HG03280 (cell line): ENCODE measurements at regions not wholly inside any gene's neighbourhood (a gene's known extent, or its start where the extent isn't known, plus 50 kb on each side); places are given as distances from the start of the nearest gene placed in this dataset.
"Not testable (repeated sequence)": the region's sequence is repeated elsewhere in the genome, so short reads cannot be mapped to it uniquely, and the experiment has no call there.

Experiments used
- ATAC-seq: cut with Tn5 transposase; IDR thresholded peaks from one replicate; pipeline ENCODE4 v1.9.1; 2021; ENCODE audit warnings: mild to moderate bottlenecking, moderate library complexity; ENCODE audit not compliant: unreplicated experiment

- no peak for ATAC-seq
Observed at GRCh38 chr5:92145852-92146251, 762.7 kb upstream of the ARRDC3 start.

GRCh38 chr5:92144824-92145223 lies 761.7 kb upstream of the ARRDC3 start:
- no peak for ATAC-seq

GRCh38 chr5:92132294-92132908 lies 749.3 kb upstream of the ARRDC3 start:
- not testable (repeated sequence) for ATAC-seq

GRCh38 chr5:92126182-92126581 lies 743.1 kb upstream of the ARRDC3 start:
- no peak for ATAC-seq

- ATAC-seq, result no peak
Observed at GRCh38 chr5:92119110-92119509, 736.0 kb upstream of the ARRDC3 start.

- no peak for ATAC-seq
Observed at GRCh38 chr5:92106808-92107207, 723.7 kb upstream of the ARRDC3 start.

- ATAC-seq, result no peak
Observed at GRCh38 chr5:92104126-92104525, 721.0 kb upstream of the ARRDC3 start.

GRCh38 chr5:92102313-92102712 lies 719.2 kb upstream of the ARRDC3 start:
- ATAC-seq, result no peak

- no peak for ATAC-seq
Observed at GRCh38 chr5:92092239-92092638, 709.1 kb upstream of the ARRDC3 start.

GRCh38 chr5:92086059-92086811 lies 703.1 kb upstream of the ARRDC3 start:
- ATAC-seq, result no peak

GRCh38 chr5:92081958-92082712 lies 699.0 kb upstream of the ARRDC3 start:
- no peak for ATAC-seq

- no peak for ATAC-seq
Observed at GRCh38 chr5:92070786-92071185, 687.7 kb upstream of the ARRDC3 start.

GRCh38 chr5:92064993-92065392 lies 681.9 kb upstream of the ARRDC3 start:
- ATAC-seq, result no peak

GRCh38 chr5:92051741-92052140 lies 668.6 kb upstream of the ARRDC3 start:
- no peak for ATAC-seq

GRCh38 chr5:92050970-92051369 lies 667.9 kb upstream of the ARRDC3 start:
- no peak for ATAC-seq

- ATAC-seq, result no peak
Observed at GRCh38 chr5:92041911-92042660, 659.0 kb upstream of the ARRDC3 start.

- no peak for ATAC-seq
Observed at GRCh38 chr5:92041206-92041605, 658.1 kb upstream of the ARRDC3 start.

GRCh38 chr5:92029792-92030191 lies 646.7 kb upstream of the ARRDC3 start:
- ATAC-seq, result not testable (repeated sequence)

GRCh38 chr5:92023555-92023954 lies 640.4 kb upstream of the ARRDC3 start:
- no peak for ATAC-seq

GRCh38 chr5:92023141-92023471 lies 640.0 kb upstream of the ARRDC3 start:
- ATAC-seq, result no peak

- ATAC-seq, result no peak
Observed at GRCh38 chr5:92022415-92023140, 639.5 kb upstream of the ARRDC3 start.
